ENCODE measurements at regions not wholly inside any gene's neighbourhood (a gene's known extent, or its start where the extent isn't known, plus 50 kb on each side); places are given as distances from the start of the nearest gene placed in this dataset.

DNA sequence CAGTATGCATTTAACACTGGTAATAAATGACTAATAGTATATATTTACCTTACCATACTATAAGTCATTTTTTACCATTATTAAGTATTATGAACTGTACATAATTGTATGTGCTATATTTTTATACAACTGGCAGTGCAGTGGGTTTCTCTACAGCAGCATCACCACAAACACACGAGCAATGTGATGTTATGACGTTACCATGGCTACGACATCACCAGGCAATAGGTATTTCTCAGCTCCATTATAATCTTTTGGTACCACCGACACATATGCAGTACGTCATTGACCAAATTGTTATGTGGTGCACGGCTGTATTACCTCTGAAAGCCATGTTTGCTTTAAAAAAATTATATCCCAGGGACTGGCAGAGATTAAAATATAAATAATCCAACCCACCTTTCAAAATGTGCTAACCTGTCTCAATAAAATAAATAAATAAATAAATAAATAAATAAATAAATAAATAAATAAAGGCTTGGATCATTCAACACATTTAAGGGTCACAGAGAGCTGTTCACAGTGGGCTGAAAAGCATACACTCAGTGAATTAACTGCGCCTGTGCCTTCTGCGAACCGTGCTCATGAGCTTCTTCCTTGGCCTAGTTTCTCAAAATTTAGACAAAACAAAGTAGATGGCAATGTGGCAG lies 121.4 kb upstream of the SLC35F3 start:
- Mint-ChIP-seq H3K27ac (ENCODE audit: low read depth, unreplicated experiment) (no peak overlapping the region), H3K36me3 (ENCODE audit: insufficient read depth, unreplicated experiment) (no peaks in the 10 kb centered on the region), H3K4me3 (ENCODE audit: unreplicated experiment) (no peak overlapping the region), H3K9me3 (ENCODE audit: unreplicated experiment) (peaks cover 14% of the 10 kb centered on the region), H3K27me3 (ENCODE audit: insufficient read depth, unreplicated experiment) (no peaks in the 10 kb centered on the region), H3K4me1 (ENCODE audit: insufficient read depth, unreplicated experiment) (no peaks in the 10 kb centered on the region)
- BruUV-seq (replicated peaks) = no TSS peak
- intact Hi-C loops (cut with micrococcal nuclease) = no loop called here
- POLR2A ChIA-PET = interaction anchor here (0.8 to 1.1 kb wide), 2 partner anchors 115 to 252 kb away, joined by 4 to 7 read pairs; no protein-coding TSS in a partner anchor
- TF ChIP-seq, protein P1, sequence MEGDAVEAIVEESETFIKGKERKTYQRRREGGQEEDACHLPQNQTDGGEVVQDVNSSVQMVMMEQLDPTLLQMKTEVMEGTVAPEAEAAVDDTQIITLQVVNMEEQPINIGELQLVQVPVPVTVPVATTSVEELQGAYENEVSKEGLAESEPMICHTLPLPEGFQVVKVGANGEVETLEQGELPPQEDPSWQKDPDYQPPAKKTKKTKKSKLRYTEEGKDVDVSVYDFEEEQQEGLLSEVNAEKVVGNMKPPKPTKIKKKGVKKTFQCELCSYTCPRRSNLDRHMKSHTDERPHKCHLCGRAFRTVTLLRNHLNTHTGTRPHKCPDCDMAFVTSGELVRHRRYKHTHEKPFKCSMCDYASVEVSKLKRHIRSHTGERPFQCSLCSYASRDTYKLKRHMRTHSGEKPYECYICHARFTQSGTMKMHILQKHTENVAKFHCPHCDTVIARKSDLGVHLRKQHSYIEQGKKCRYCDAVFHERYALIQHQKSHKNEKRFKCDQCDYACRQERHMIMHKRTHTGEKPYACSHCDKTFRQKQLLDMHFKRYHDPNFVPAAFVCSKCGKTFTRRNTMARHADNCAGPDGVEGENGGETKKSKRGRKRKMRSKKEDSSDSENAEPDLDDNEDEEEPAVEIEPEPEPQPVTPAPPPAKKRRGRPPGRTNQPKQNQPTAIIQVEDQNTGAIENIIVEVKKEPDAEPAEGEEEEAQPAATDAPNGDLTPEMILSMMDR (IDR thresholded peaks at IDR 0.05; ENCODE audit: unreplicated experiment) = no peak
- CTCF ChIA-PET = interaction anchor here (0.6 to 4.0 kb wide), 9 partner anchors 9 to 393 kb away, joined by 3 to 44 read pairs (median 4); no protein-coding TSS in a partner anchor
- no peak for DNase-seq (ENCODE audit: unreplicated experiment)

DNA sequence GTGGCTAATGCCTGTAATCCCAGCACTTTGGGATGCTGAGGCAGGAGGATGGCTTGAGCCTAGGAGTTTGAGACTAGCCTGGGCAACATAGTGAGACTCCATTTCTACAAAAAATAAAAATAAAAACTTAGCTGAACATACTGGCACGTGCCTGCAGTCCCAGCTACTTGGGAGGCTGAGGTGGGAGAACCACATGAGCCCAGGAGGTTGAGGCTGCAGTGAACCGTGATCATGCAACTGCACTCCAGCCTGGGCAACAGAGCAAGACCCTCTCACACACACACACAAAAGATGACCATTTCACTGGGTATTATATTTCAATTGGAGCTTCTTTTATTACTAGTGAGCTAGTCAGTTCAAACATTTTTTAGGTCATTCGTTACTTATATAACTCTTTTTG lies 116.9 kb upstream of the SLC35F3 start:
- intact Hi-C loops (cut with micrococcal nuclease) = no loop called here
- TF ChIP-seq, protein P1 (IDR thresholded peaks at IDR 0.05; ENCODE audit: unreplicated experiment) = no peak
- no TSS peak for BruUV-seq (replicated peaks)
- no peaks in the 10 kb centered on the region for H3K27me3 Mint-ChIP-seq (ENCODE audit: insufficient read depth, unreplicated experiment)
- no peaks in the 10 kb centered on the region for H3K9me3 Mint-ChIP-seq (ENCODE audit: unreplicated experiment)
- no peaks in the 10 kb centered on the region for H3K36me3 Mint-ChIP-seq (ENCODE audit: insufficient read depth, unreplicated experiment)
- DNase-seq (ENCODE audit: unreplicated experiment) = no peak
- H3K4me3 Mint-ChIP-seq (ENCODE audit: unreplicated experiment) = no peak overlapping the region
- no peaks in the 10 kb centered on the region for H3K4me1 Mint-ChIP-seq (ENCODE audit: insufficient read depth, unreplicated experiment)
- CTCF ChIA-PET = interaction anchor here (0.5 to 11.1 kb wide), 6 partner anchors 55 to 482 kb away, joined by 3 to 230 read pairs (median 3); no protein-coding TSS in a partner anchor
- no peak overlapping the region for H3K27ac Mint-ChIP-seq (ENCODE audit: low read depth, unreplicated experiment)
- POLR2A ChIA-PET = interaction anchor here (1.0 kb wide), 1 partner anchor 347 kb away, joined by 4 read pairs; no protein-coding TSS in a partner anchor

DNA sequence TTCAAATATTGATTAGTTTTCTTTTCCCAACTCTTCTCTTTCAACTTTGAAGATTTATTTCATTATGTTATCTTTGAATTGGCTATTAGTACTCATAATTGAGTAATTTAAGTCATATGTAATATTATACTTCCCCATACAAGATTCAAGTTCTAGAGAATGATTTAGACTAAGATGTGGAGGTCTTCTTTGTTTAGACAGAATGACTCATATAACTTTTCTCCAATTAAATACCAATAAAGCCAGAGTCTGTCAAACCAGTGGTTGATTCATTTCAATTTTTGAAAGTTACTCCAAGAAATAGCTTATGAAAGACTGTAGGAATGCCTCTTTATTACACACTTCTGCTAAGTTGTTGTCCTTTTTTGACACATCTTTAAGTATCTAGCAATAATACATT lies 115.8 kb upstream of the SLC35F3 start:
- Mint-ChIP-seq H3K27me3 (ENCODE audit: insufficient read depth, unreplicated experiment) (no peaks in the 10 kb centered on the region), H3K9me3 (ENCODE audit: unreplicated experiment) (peaks cover 5% of the 10 kb centered on the region), H3K4me1 (ENCODE audit: insufficient read depth, unreplicated experiment) (no peaks in the 10 kb centered on the region), H3K27ac (ENCODE audit: low read depth, unreplicated experiment) (no peak overlapping the region), H3K36me3 (ENCODE audit: insufficient read depth, unreplicated experiment) (no peaks in the 10 kb centered on the region), H3K4me3 (ENCODE audit: unreplicated experiment) (no peak overlapping the region)
- ChIA-PET POLR2A (interaction anchor here (0.7 kb wide), 1 partner anchor 47 kb away, joined by 3 read pairs; no protein-coding TSS in a partner anchor), CTCF (interaction anchor here (0.7 to 11.1 kb wide), 6 partner anchors 55 to 483 kb away, joined by 3 to 230 read pairs (median 5); no protein-coding TSS in a partner anchor)
- DNase-seq (ENCODE audit: unreplicated experiment) = no peak
- no TSS peak for BruUV-seq (replicated peaks)
- TF ChIP-seq, protein P1 (IDR thresholded peaks at IDR 0.05; ENCODE audit: unreplicated experiment) = no peak
- intact Hi-C loops (cut with micrococcal nuclease) = no loop called here

DNA sequence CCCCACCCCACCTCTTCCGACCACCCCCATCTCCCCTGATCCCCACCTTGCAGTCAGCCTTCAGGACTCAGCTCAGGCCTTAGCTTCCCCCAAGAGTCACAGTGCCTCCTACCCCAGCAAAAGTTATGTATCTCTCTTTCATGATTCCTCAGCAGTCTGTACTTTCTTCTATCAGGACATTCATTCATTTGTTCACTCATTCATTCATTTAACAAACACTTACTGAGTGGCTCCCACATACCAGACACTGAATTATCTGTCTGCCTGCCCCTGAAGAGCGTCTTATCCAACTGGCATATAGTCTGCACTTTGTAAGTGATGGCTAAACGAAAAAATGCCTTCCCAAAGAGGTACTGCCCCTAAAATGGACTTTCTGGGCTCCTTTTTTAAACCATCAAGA lies 114.4 kb upstream of the SLC35F3 start:
- POLR2A ChIA-PET = interaction anchor here (0.8 kb wide), 1 partner anchor 350 kb away, joined by 3 read pairs; no protein-coding TSS in a partner anchor
- TF ChIP-seq, protein P1 (IDR thresholded peaks at IDR 0.05; ENCODE audit: unreplicated experiment) = no peak
- BruUV-seq (replicated peaks) = no TSS peak
- H3K4me1 Mint-ChIP-seq (ENCODE audit: insufficient read depth, unreplicated experiment) = no peaks in the 10 kb centered on the region
- no peaks in the 10 kb centered on the region for H3K36me3 Mint-ChIP-seq (ENCODE audit: insufficient read depth, unreplicated experiment)
- DNase-seq (ENCODE audit: unreplicated experiment) = no peak
- no peak overlapping the region for H3K27ac Mint-ChIP-seq (ENCODE audit: low read depth, unreplicated experiment)
- CTCF ChIA-PET = interaction anchor here (0.6 to 11.1 kb wide), 11 partner anchors 11 to 395 kb away, joined by 3 to 230 read pairs (median 6); no protein-coding TSS in a partner anchor
- H3K4me3 Mint-ChIP-seq (ENCODE audit: unreplicated experiment) = no peak overlapping the region
- intact Hi-C loops (cut with micrococcal nuclease) = loop anchor here (2.0 kb wide), 1 partner anchor 115 kb away; the partner anchor contains the start of gene SLC35F3
- no peaks in the 10 kb centered on the region for H3K27me3 Mint-ChIP-seq (ENCODE audit: insufficient read depth, unreplicated experiment)
- peaks cover 11% of the 10 kb centered on the region for H3K9me3 Mint-ChIP-seq (ENCODE audit: unreplicated experiment)

Measured in MCF 10A (cell line).